A673 (cell line): ENCODE measurements at regions not wholly inside any gene's neighbourhood (a gene's known extent, or its start where the extent isn't known, plus 50 kb on each side); places are given as distances from the start of the nearest gene placed in this dataset.

Experiments used
- BruUV-seq: library from RNA; stranded (reverse); fragments of 400-500 nt; replicated peaks from 2 replicates; lab custom pipeline; 2021; lab: Mats Ljungman, UMichigan
- CTCF ChIA-PET: fragments of 300-600 bp; sonication (Branson Sonifier 250); formaldehyde crosslinking; loops from one replicate; lab custom pipeline; 2022; ENCODE audit warnings: antibody characterized with exemption; lab: Charles Lee
- POLR2A ChIA-PET: fragments of 300-600 bp; sonication (Branson Sonifier 250); formaldehyde crosslinking; loops from one replicate; lab custom pipeline; 2022; ENCODE audit warnings: antibody characterized with exemption; ENCODE audit not compliant: low non-redundant PET; lab: Charles Lee
- DNase-seq: peaks from one replicate; pipeline ENCODE4 v3.0.0-alpha.2; 2015; ENCODE audit warnings: low spot score
- H3K27ac ChIP-seq: fragments of 200-600 bp; sonication (generic); 2 replicates; pipeline ENCODE4 v1.5.1; 2016; ENCODE audit warnings: mixed run types, low read depth, mild to moderate bottlenecking, mixed read lengths, antibody characterized with exemption, low read length; ENCODE audit not compliant: poor library complexity, severe bottlenecking
- H3K27me3 ChIP-seq: fragments of 200-600 bp; sonication (generic); replicated peaks from 2 replicates; pipeline ENCODE4 v1.6.1; 2017; ENCODE audit warnings: mixed run types, low read depth, mild to moderate bottlenecking, mixed read lengths, antibody characterized with exemption, low read length; ENCODE audit not compliant: insufficient read depth, poor library complexity
- H3K36me3 ChIP-seq: fragments of 200-600 bp; sonication (generic); 2 replicates; pipeline ENCODE4 v1.6.1; 2016; ENCODE audit warnings: mixed run types, mild to moderate bottlenecking, mixed read lengths, antibody characterized with exemption, low read length; ENCODE audit not compliant: insufficient read depth, poor library complexity, severe bottlenecking
- H3K4me1 ChIP-seq: fragments of 200-600 bp; sonication (generic); 2 replicates; pipeline ENCODE4 v1.6.1; 2017; ENCODE audit warnings: mixed run types, mild to moderate bottlenecking, mixed read lengths, antibody characterized with exemption, low read length; ENCODE audit not compliant: insufficient read depth, poor library complexity, severe bottlenecking
- H3K4me3 ChIP-seq: fragments of 200-600 bp; sonication (generic); 2 replicates; pipeline ENCODE4 v1.5.1; 2016; ENCODE audit warnings: low read depth, mixed run types, mild to moderate bottlenecking, mixed read lengths, low read length; ENCODE audit not compliant: poor library complexity, severe bottlenecking
- H3K9me3 ChIP-seq: fragments of 200-600 bp; sonication (generic); 2 replicates; pipeline ENCODE4 v1.6.1; 2016; ENCODE audit warnings: mixed run types, low read depth, mild to moderate bottlenecking, mixed read lengths, antibody characterized with exemption, low read length; ENCODE audit not compliant: poor library complexity, severe bottlenecking
- CTCF ChIP-seq: fragments of 300-800, 200-600 bp; sonication (generic); conservative IDR thresholded peaks from 2 replicates; pipeline ENCODE4 v1.5.1; 2017; ENCODE audit warnings: low read depth, mild to moderate bottlenecking, antibody characterized with exemption, low read length, moderate library complexity, mixed read lengths
- EZH2 ChIP-seq: fragments of 200-600 bp; sonication (generic); IDR thresholded peaks from 2 replicates; pipeline ENCODE4 v1.6.1; 2017; ENCODE audit warnings: borderline replicate concordance, low read depth, mild to moderate bottlenecking, mixed read lengths, antibody characterized with exemption, low read length; ENCODE audit not compliant: poor library complexity, severe bottlenecking
- intact Hi-C: fragments of 100-400 bp; cut with micrococcal nuclease; formaldehyde crosslinking; loops from one replicate; pipeline ENCODE4 v1.10.0; 2022; ENCODE audit not compliant: unreplicated experiment

GRCh38 chrX:40411340-40412111, 169.2 kb upstream of the ATP6AP2 start:
- POLR2A ChIA-PET, result no interaction called here
- Histone ChIP-seq H3K27ac (no peak overlapping the region), H3K9me3 (no peaks in the 10 kb centered on the region), H3K4me1 (no peaks in the 10 kb centered on the region), H3K27me3 (no peaks in the 10 kb centered on the region), H3K4me3 (no peak overlapping the region), H3K36me3 (no peaks in the 10 kb centered on the region)
- TF ChIP-seq CTCF (peak; percentile 38; the same call in 1 of the 2 replicates), EZH2 (no peak)
- intact Hi-C loops, result no loop called here
- peak; percentile 9 for DNase-seq
- BruUV-seq, result no TSS peak
- CTCF ChIA-PET, result no interaction called here

- CTCF ChIA-PET, result no interaction called here
- TF ChIP-seq EZH2 (no peak), CTCF (no peak)
- no peak for DNase-seq
- Histone ChIP-seq H3K36me3 (no peaks in the 10 kb centered on the region), H3K4me3 (no peak overlapping the region), H3K27me3 (no peaks in the 10 kb centered on the region), H3K4me1 (no peaks in the 10 kb centered on the region), H3K27ac (no peak overlapping the region), H3K9me3 (no peaks in the 10 kb centered on the region)
- intact Hi-C loops, result no loop called here
- BruUV-seq, result no TSS peak
- POLR2A ChIA-PET, result no interaction called here
These were observed 169.9 kb upstream of the ATP6AP2 start for GRCh38 chrX:40410859-40411258.

GRCh38 chrX:40406330-40406859, 174.4 kb upstream of the ATP6AP2 start:
- intact Hi-C loops, result no loop called here
- POLR2A ChIA-PET, result no interaction called here

More at GRCh38 chrX:40406330-40406859, 174.4 kb upstream of the ATP6AP2 start:
- Histone ChIP-seq H3K4me1 (no peaks in the 10 kb centered on the region), H3K27me3 (no peaks in the 10 kb centered on the region), H3K27ac (no peak overlapping the region), H3K9me3 (no peaks in the 10 kb centered on the region), H3K4me3 (no peak overlapping the region), H3K36me3 (no peaks in the 10 kb centered on the region)
- BruUV-seq, result no TSS peak
- TF ChIP-seq EZH2, result no peak
- no peak for TF ChIP-seq CTCF
- DNase-seq, result no peak
- CTCF ChIA-PET, result no interaction called here
